B cell (primary cell): ENCODE measurements at regions not wholly inside any gene's neighbourhood (a gene's known extent, or its start where the extent isn't known, plus 50 kb on each side); places are given as distances from the start of the nearest gene placed in this dataset.

ENCODE experiments used
- ATAC-seq: fragments of 200-7000 bp; cut with Tn5 transposase; one replicate; pipeline ENCODE4 v1.10.0; 2021; ENCODE audit warnings: low read depth, mild to moderate bottlenecking, moderate number of reproducible peaks, moderate library complexity
- CTCF ChIA-PET: fragments of 350-600 bp; sonication (Branson Sonifier 250); formaldehyde crosslinking; loops from one replicate; lab custom pipeline; 2021; ENCODE audit warnings: antibody characterized with exemption, inconsistent platforms; lab: Charles Lee
- POLR2A ChIA-PET: fragments of 350-600 bp; sonication (Branson Sonifier 250); formaldehyde crosslinking; loops from one replicate; lab custom pipeline; 2021; ENCODE audit warnings: antibody characterized with exemption; lab: Charles Lee
- DNase-seq: peaks from one replicate; pipeline ENCODE4 v3.0.0; 2013
- H2AFZ ChIP-seq: 2 replicates; pipeline ENCODE4 v1.6.1; 2012; ENCODE audit warnings: mild to moderate bottlenecking, low read depth, low read length; ENCODE audit not compliant: insufficient read depth, poor library complexity, severe bottlenecking
- H3K27ac ChIP-seq, 2 donors: 1 replicate in 1 of 2; 2 replicates in 1 of 2; pipeline ENCODE4 v1.5.1; 2012 to 2013; ENCODE audit warnings: low read length in 2 of 2, mild to moderate bottlenecking in 2 of 2, moderate library complexity in 1 of 2
- H3K27me3 ChIP-seq, 4 experiments: fragments of 200-600 bp in 1 of 4; sonication (generic) in 1 of 4; replicated peaks in 1 of 4; 1 replicate in 2 of 4; 2 replicates in 2 of 4; pipeline versions ENCODE4 v1.6.1 to v1.7.0; 2013 to 2016; ENCODE audit warnings: low read length in 3 of 4, mild to moderate bottlenecking in 2 of 4, mixed read lengths in 1 of 4, moderate library complexity in 1 of 4; ENCODE audit not compliant: insufficient read depth in 4 of 4, control insufficient read depth in 3 of 4; ENCODE audit errors: control extremely low read depth in 1 of 4
- H3K36me3 ChIP-seq, 2 experiments: replicated peaks in 1 of 2; 1 replicate in 1 of 2; 2 replicates in 1 of 2; pipeline versions ENCODE4 v1.6.1 to v1.7.1; 2013; ENCODE audit warnings: low read length in 1 of 2; ENCODE audit not compliant: insufficient read depth in 2 of 2, control insufficient read depth in 1 of 2; ENCODE audit errors: control extremely low read depth in 1 of 2, extremely low read depth in 1 of 2
- H3K4me1 ChIP-seq, 2 donors: fragments of 200-600 bp in 1 of 2; sonication (generic) in 1 of 2; 1 replicate in 1 of 2; 2 replicates in 1 of 2; pipeline versions ENCODE4 v1.5.1 to v1.6.1; 2013 to 2017; ENCODE audit warnings: low read length in 2 of 2; ENCODE audit not compliant: control insufficient read depth in 2 of 2, insufficient read depth in 2 of 2
- H3K4me2 ChIP-seq: replicated peaks from 2 replicates; pipeline ENCODE3; 2012; ENCODE audit warnings: mild to moderate bottlenecking, low read depth, low read length; ENCODE audit not compliant: poor library complexity, severe bottlenecking
- H3K4me3 ChIP-seq, 5 experiments: fragments of 200-600 bp in 1 of 5; sonication (generic) in 1 of 5; 1 replicate in 3 of 5; 2 replicates in 2 of 5; pipeline versions ENCODE4 v1.5.1 to v1.7.0; 2011 to 2016; ENCODE audit warnings: low read length in 4 of 5, mild to moderate bottlenecking in 4 of 5, low read depth in 2 of 5, control low read depth in 1 of 5, moderate library complexity in 1 of 5; ENCODE audit not compliant: insufficient read depth in 1 of 5; ENCODE audit errors: control extremely low read depth in 1 of 5, extremely low read depth in 1 of 5
- H3K79me2 ChIP-seq: fragments of 200-600 bp; sonication (generic); one replicate; pipeline ENCODE4 v1.6.0; 2016; ENCODE audit warnings: low read length; ENCODE audit not compliant: control insufficient read depth, insufficient read depth
- H3K9ac ChIP-seq: fragments of 200-600 bp; sonication (generic); 2 replicates; pipeline ENCODE4 v1.6.1; 2017; ENCODE audit warnings: mild to moderate bottlenecking, low read length, moderate library complexity
- H3K9me3 ChIP-seq, 3 donors: one replicate each; pipeline versions ENCODE4 v1.6.1 to v1.7.1; 2013; ENCODE audit warnings: low read length in 2 of 3; ENCODE audit not compliant: control insufficient read depth in 2 of 3, insufficient read depth in 1 of 3; ENCODE audit errors: control extremely low read depth in 1 of 3
- H4K20me1 ChIP-seq: 2 replicates; pipeline ENCODE4 v1.6.0; 2012; ENCODE audit warnings: mild to moderate bottlenecking, low read length; ENCODE audit not compliant: insufficient read depth, control insufficient read depth, poor library complexity, severe bottlenecking
- H3K27ac Mint-ChIP-seq: one replicate; pipeline ENCODE4 v1.8.0; 2021; ENCODE audit warnings: mixed read lengths
- H3K27me3 Mint-ChIP-seq: one replicate; pipeline ENCODE4 v1.8.0; 2021; ENCODE audit warnings: mixed read lengths
- H3K4me1 Mint-ChIP-seq: one replicate; pipeline ENCODE4 v1.8.0; 2021; ENCODE audit warnings: mixed read lengths
- H3K4me3 Mint-ChIP-seq: one replicate; pipeline ENCODE4 v1.8.0; 2021; ENCODE audit warnings: mixed read lengths
- H3K9me3 Mint-ChIP-seq: one replicate; pipeline ENCODE4 v1.8.0; 2022; ENCODE audit warnings: mixed read lengths; ENCODE audit not compliant: insufficient read depth
- EZH2 ChIP-seq: IDR thresholded peaks from 2 replicates; pipeline ENCODE4 v1.6.1; 2012; ENCODE audit warnings: borderline replicate concordance, low read depth, mild to moderate bottlenecking, moderate library complexity, low read length; ENCODE audit not compliant: insufficient read depth, poor library complexity, severe bottlenecking
- WGBS: methylation state at CpG from one replicate; pipeline ENCODE4 v1.1.5; 2013; ENCODE audit warnings: missing lambda C conversion rate; ENCODE audit not compliant: insufficient coverage; 5-methylcytosine and 5-hydroxymethylcytosine counted together
- intact Hi-C: fragments of 100-400 bp; cut with micrococcal nuclease; formaldehyde crosslinking; loops from one replicate; pipeline ENCODE4 v1.10.0; 2022
- TF ChIP-seq, protein P1 (sequence below): fragments of 200-600 bp; IDR thresholded peaks from one replicate; pipeline ENCODE4 v1.8.0; 2022; ENCODE audit warnings: antibody characterized with exemption, mild to moderate bottlenecking

DNA sequence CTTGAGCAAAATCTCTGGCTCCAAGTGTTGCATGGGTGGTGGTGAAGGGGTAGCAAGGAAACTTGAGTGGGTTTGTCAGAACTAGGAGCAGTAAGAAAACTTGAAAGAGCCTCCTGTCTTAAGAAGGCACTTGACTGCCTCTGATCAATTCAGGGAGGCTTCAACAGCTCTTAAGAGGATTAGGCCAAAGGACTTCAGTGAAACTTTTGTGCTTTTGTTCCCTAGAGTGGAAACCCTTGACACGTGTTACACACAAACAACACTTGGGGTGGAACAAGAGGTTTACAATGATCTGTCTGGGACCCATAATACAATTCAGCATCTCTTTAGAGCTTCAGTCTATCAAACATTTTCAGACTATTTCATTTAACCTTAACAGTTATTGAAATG lies 80.1 kb upstream of the ARMC2 start:
- intact Hi-C loops: no loop called here
- Histone ChIP-seq H3K9me3 (no peaks in the 10 kb centered on the region), H3K27ac (no peak overlapping the region), H3K9ac (no peak overlapping the region), H3K4me2 (no peak overlapping the region), H3K4me1 (no peaks in the 10 kb centered on the region), H3K79me2 (no peaks in the 10 kb centered on the region), H4K20me1 (no peaks in the 10 kb centered on the region), H3K4me3 (no peak overlapping the region), H3K27me3 (peaks cover 0 to 3% (median 0%) of the 10 kb centered on the region in 4 experiments), H2AFZ (no peak overlapping the region), H3K36me3 (no peaks in the 10 kb centered on the region)
- H3K27me3 Mint-ChIP-seq: peaks cover 14% of the 10 kb centered on the region
- 100% methylated on average over 1 of the region's 1 CpG for WGBS
- POLR2A ChIA-PET: no interaction called here
- TF ChIP-seq, protein P1, sequence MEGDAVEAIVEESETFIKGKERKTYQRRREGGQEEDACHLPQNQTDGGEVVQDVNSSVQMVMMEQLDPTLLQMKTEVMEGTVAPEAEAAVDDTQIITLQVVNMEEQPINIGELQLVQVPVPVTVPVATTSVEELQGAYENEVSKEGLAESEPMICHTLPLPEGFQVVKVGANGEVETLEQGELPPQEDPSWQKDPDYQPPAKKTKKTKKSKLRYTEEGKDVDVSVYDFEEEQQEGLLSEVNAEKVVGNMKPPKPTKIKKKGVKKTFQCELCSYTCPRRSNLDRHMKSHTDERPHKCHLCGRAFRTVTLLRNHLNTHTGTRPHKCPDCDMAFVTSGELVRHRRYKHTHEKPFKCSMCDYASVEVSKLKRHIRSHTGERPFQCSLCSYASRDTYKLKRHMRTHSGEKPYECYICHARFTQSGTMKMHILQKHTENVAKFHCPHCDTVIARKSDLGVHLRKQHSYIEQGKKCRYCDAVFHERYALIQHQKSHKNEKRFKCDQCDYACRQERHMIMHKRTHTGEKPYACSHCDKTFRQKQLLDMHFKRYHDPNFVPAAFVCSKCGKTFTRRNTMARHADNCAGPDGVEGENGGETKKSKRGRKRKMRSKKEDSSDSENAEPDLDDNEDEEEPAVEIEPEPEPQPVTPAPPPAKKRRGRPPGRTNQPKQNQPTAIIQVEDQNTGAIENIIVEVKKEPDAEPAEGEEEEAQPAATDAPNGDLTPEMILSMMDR: no peak
- no peak for TF ChIP-seq EZH2
- CTCF ChIA-PET: no interaction called here
- no peak for DNase-seq
- H3K4me1 Mint-ChIP-seq: peaks cover 4% of the 10 kb centered on the region
- H3K27ac Mint-ChIP-seq: no peak overlapping the region
- H3K9me3 Mint-ChIP-seq: no peaks in the 10 kb centered on the region
- ATAC-seq: no peak
- H3K4me3 Mint-ChIP-seq: no peak overlapping the region

DNA sequence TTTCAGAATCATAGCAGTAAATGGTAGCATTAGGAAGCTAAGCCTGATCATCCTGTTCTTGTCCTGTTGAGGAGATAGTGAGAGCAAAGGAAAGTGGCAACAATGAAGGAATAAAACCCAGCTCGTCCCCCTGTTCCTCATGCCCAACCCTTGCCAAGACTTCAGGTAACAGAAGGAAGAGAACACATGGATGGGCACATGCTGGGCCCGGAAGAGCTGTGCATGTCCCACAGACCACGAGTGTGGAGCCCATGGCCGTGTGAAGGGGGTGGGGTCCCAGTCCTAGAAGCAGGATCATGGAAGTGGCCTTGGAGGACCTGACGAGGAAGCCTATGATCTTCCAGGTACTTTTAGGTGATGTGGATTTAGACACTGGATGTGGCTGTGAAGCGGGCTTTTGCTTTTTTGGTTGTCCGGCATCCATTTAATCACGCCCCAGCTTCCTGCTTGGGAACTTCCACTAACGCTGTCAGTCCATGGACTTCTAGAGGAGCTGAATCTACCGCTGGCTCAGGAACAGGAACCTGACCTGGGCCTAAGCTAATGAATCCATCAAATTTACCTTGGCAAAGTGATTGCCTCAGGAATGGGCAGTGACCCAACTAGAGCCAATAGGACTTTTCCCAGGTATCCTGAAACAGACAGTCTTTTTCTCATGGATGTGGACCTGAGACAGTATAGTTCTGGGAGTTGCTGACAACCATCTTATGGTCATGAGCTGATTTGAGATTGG lies 79.3 kb upstream of the ARMC2 start:
- ATAC-seq (no peak), DNase-seq (no peak)
- no peaks in the 10 kb centered on the region for H3K9me3 ChIP-seq
- H3K27ac ChIP-seq: no peak overlapping the region
- CTCF ChIA-PET: interaction anchor here (1.9 kb wide), 1 partner anchor 10 kb away, joined by 4 read pairs; no protein-coding TSS in a partner anchor
- Mint-ChIP-seq H3K27ac (no peak overlapping the region), H3K9me3 (no peaks in the 10 kb centered on the region), H3K27me3 (peaks cover 14% of the 10 kb centered on the region), H3K4me3 (no peak overlapping the region), H3K4me1 (peaks cover 4% of the 10 kb centered on the region)
- intact Hi-C loops: no loop called here
- 93% methylated on average over 9 of the region's 10 CpGs for WGBS
- H3K27me3 ChIP-seq: peaks cover 0 to 3% (median 0%) of the 10 kb centered on the region in 4 experiments
- TF ChIP-seq, protein P1: no peak
- no peak for TF ChIP-seq EZH2
- H3K79me2 ChIP-seq: no peaks in the 10 kb centered on the region
- no peaks in the 10 kb centered on the region for H4K20me1 ChIP-seq
- H3K4me2 ChIP-seq: no peak overlapping the region
- H3K36me3 ChIP-seq: no peaks in the 10 kb centered on the region
- no peaks in the 10 kb centered on the region for H3K4me1 ChIP-seq
- no peak overlapping the region for H3K4me3 ChIP-seq
- no peak overlapping the region for H2AFZ ChIP-seq
- no peak overlapping the region for H3K9ac ChIP-seq
- POLR2A ChIA-PET: no interaction called here
